Stimulated activated CD8-positive, alpha-beta memory T cell treated with anti-CD3 and anti-CD28 coated beads, Interleukin-4, amount 100 ng/mL, for 24 hours (primary cell): ENCODE measurements at regions not wholly inside any gene's neighbourhood (a gene's known extent, or its start where the extent isn't known, plus 50 kb on each side); places are given as distances from the start of the nearest gene placed in this dataset.
"Not testable (repeated sequence)": the region's sequence is repeated elsewhere in the genome, so short reads cannot be mapped to it uniquely, and the experiment has no call there.

Experiments used
- DNase-seq: peaks from one replicate; pipeline ENCODE4 v3.0.0-alpha.2; 2020; ENCODE audit warnings: low read depth

- DNase-seq: no peak
Measured at GRCh38 chr16:65763640-65764305, 602.7 kb upstream of the CDH5 start.

GRCh38 chr16:65760874-65761273 is 605.6 kb upstream of the CDH5 start:
- no peak for DNase-seq

- DNase-seq: no peak
Measured at GRCh38 chr16:65758620-65759019, 607.9 kb upstream of the CDH5 start.

- no peak for DNase-seq
Measured at GRCh38 chr16:65757064-65757463, 609.4 kb upstream of the CDH5 start.

- DNase-seq: no peak
Measured at GRCh38 chr16:65756163-65756562, 610.3 kb upstream of the CDH5 start.

GRCh38 chr16:65754820-65755691 is 611.4 kb upstream of the CDH5 start:
- DNase-seq: no peak

GRCh38 chr16:65752522-65752844 is 614.0 kb upstream of the CDH5 start:
- DNase-seq: no peak

- DNase-seq: no peak
Measured at GRCh38 chr16:65751622-65752521, 614.6 kb upstream of the CDH5 start.

GRCh38 chr16:65749506-65749905 is 617.0 kb upstream of the CDH5 start:
- no peak for DNase-seq

GRCh38 chr16:65746941-65747340 is 619.5 kb upstream of the CDH5 start:
- no peak for DNase-seq

- no peak for DNase-seq
Measured at GRCh38 chr16:65745201-65745708, 621.2 kb upstream of the CDH5 start.

GRCh38 chr16:65744401-65744800 is 622.1 kb upstream of the CDH5 start:
- DNase-seq: no peak

- no peak for DNase-seq
Measured at GRCh38 chr16:65743558-65743957, 621.7 kb upstream of the CDH11 start.

GRCh38 chr16:65740711-65741110 is 618.8 kb upstream of the CDH11 start:
- DNase-seq: no peak

- DNase-seq: no peak
Measured at GRCh38 chr16:65739518-65739917, 617.7 kb upstream of the CDH11 start.

GRCh38 chr16:65737831-65738230 is 616.0 kb upstream of the CDH11 start:
- no peak for DNase-seq

- DNase-seq: not testable (repeated sequence)
Measured at GRCh38 chr16:65735615-65736014, 613.8 kb upstream of the CDH11 start.

GRCh38 chr16:65733721-65734120 is 611.9 kb upstream of the CDH11 start:
- DNase-seq: no peak

- DNase-seq: no peak
Measured at GRCh38 chr16:65731833-65732232, 610.0 kb upstream of the CDH11 start.

- no peak for DNase-seq
Measured at GRCh38 chr16:65728652-65729051, 606.8 kb upstream of the CDH11 start.

GRCh38 chr16:65728167-65728566 is 606.3 kb upstream of the CDH11 start:
- DNase-seq: no peak

GRCh38 chr16:65727534-65728137 is 605.8 kb upstream of the CDH11 start:
- no peak for DNase-seq
